AG04449 (cell line): ENCODE measurements at regions not wholly inside any gene's neighbourhood (a gene's known extent, or its start where the extent isn't known, plus 50 kb on each side); places are given as distances from the start of the nearest gene placed in this dataset.

Experiments
- CTCF ChIA-PET: fragments of 350-600 bp; formaldehyde crosslinking; extraction: SDS; loops from one replicate; lab custom pipeline; 2021; ENCODE audit warnings: antibody characterized with exemption; lab: Yijun Ruan, JAX
- POLR2A ChIA-PET: fragments of 400-600, 350-600 bp; formaldehyde crosslinking; extraction: SDS; loops from one replicate; lab custom pipeline; 2020; ENCODE audit warnings: antibody characterized with exemption, inconsistent platforms; lab: Yijun Ruan, JAX
- DNase-seq: peaks from one replicate; pipeline ENCODE4 v3.0.0-alpha.2; 2010; ENCODE audit warnings: low read depth, low spot score
- H3K4me3 ChIP-seq: 2 replicates; pipeline ENCODE4 v1.5.1; 2011; ENCODE audit warnings: low read depth, mild to moderate bottlenecking, control low read depth, low read length
- TF ChIP-seq, protein P1 (sequence below): IDR thresholded peaks from one replicate; pipeline ENCODE4 v1.5.1; 2011; ENCODE audit warnings: mild to moderate bottlenecking, moderate library complexity, low read length, control low read depth, inconsistent platforms; ENCODE audit not compliant: insufficient read depth; ENCODE audit errors: missing control alignments

DNA sequence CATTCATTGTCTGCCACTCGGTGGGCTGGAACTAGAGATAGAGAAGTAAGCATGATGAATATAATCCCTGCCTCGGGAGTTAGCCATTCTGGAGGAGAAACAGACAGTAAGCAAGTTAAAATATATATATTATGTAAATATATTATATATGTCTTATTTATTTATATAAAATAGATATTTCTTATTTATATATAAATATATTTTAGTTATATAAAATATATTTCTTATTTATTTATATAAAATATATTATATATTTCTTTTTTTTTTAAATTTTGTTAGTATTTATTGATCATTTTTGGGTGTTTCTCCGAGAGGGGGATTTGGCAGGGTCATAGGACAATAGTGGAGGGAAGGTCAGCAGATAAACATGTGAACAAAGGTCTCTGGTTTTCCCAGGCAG, 78.1 kb upstream of the TBX5 start:
- no peak overlapping the region for H3K4me3 ChIP-seq
- ChIA-PET POLR2A (no interaction called here), CTCF (interaction anchor here (1.0 to 1.4 kb wide), 2 partner anchors 25 to 319 kb away, joined by 3 read pairs; no protein-coding TSS in a partner anchor)
- DNase-seq = no peak
- TF ChIP-seq, protein P1, sequence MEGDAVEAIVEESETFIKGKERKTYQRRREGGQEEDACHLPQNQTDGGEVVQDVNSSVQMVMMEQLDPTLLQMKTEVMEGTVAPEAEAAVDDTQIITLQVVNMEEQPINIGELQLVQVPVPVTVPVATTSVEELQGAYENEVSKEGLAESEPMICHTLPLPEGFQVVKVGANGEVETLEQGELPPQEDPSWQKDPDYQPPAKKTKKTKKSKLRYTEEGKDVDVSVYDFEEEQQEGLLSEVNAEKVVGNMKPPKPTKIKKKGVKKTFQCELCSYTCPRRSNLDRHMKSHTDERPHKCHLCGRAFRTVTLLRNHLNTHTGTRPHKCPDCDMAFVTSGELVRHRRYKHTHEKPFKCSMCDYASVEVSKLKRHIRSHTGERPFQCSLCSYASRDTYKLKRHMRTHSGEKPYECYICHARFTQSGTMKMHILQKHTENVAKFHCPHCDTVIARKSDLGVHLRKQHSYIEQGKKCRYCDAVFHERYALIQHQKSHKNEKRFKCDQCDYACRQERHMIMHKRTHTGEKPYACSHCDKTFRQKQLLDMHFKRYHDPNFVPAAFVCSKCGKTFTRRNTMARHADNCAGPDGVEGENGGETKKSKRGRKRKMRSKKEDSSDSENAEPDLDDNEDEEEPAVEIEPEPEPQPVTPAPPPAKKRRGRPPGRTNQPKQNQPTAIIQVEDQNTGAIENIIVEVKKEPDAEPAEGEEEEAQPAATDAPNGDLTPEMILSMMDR = no peak

- no peak for DNase-seq
- POLR2A ChIA-PET = no interaction called here
- TF ChIP-seq, protein P1 = no peak
- H3K4me3 ChIP-seq = no peak overlapping the region
- CTCF ChIA-PET = interaction anchor here (1.5 to 2.6 kb wide), 3 partner anchors 27 to 501 kb away, joined by 8 to 10 read pairs (median 8); no protein-coding TSS in a partner anchor
Measured at GRCh38 chr12:114481200-114481535, 75.2 kb upstream of the TBX5 start.

DNA sequence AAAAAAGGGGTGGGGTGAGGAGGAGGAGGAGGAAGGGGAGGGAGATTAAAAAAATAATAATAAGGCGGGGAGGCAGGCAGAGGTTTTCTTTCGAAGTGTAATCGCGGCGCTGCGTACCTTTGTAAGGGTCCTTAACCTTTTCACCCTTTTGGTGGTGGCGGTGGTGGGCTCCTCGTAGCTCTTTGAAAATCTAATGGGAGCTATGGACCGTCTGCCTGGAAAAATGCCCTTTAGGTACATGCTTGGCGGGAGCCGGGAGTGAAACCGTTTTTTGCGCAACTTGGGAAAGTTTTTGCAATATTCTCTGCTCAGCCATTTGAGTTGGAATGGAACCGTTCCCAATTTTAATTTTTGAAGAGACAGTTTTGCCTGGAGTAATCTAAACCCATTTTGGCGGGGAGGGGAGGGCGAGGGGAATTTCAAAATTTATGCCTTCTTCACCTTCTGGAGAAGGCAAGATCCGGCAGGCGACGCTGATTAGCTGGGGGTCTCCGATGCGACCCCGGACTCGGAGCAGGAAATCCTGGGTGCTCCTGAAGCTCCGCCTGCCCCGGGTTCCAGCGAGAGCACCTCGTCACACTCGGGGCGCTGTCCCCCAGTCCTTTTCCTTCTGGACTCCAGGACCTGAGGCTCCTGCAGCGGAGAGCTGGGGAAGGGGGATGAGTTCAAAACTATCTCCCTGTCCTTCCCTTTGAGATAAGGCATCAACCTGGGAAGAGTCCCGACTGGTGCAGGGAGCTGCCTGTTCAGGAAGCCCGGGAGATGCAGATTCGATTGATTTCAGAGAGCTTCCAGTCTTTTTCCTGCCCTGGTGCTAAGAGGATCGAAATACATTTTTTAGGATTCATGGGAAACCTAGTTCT, 74.6 kb upstream of the TBX5 start:
- TF ChIP-seq, protein P1 = no peak
- no peak for DNase-seq
- CTCF ChIA-PET = interaction anchor here (1.5 to 2.6 kb wide), 3 partner anchors 28 to 500 kb away, joined by 8 to 10 read pairs (median 8); no protein-coding TSS in a partner anchor
- POLR2A ChIA-PET = no interaction called here
- H3K4me3 ChIP-seq = peak overlapping the region; percentile 33

GRCh38 chr12:114479831-114480230, 73.9 kb upstream of the TBX5 start:
- ChIA-PET POLR2A (no interaction called here), CTCF (interaction anchor here (1.5 to 2.6 kb wide), 3 partner anchors 29 to 499 kb away, joined by 8 to 10 read pairs (median 8); no protein-coding TSS in a partner anchor)
- peak overlapping the region; percentile 33 for H3K4me3 ChIP-seq
- DNase-seq = no peak
- TF ChIP-seq, protein P1 = no peak

DNA sequence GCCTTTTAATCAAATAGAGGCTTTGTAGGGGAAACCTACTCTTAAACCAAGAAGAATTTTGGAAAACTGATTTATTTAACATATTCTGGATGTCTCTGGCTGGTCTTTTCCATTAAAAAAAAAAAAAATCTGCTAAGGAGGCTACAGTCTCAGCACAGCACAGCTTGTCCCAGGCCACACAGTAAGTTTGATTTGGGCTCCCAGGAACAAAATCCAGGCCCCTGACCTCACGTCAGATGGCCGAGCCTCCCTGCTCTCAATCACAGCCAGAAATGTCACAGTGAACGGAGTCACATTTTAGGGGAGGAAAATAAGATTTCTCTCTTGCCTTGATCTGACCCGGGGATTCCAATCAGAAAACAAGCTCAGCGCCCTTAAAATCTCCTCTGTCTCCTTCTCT, 72.9 kb upstream of the TBX5 start:
- TF ChIP-seq, protein P1 = no peak
- POLR2A ChIA-PET = interaction anchor here (0.5 kb wide), 1 partner anchor 482 kb away, joined by 4 read pairs; no protein-coding TSS in a partner anchor
- no peak for DNase-seq
- CTCF ChIA-PET = interaction anchor here (1.0 kb wide), 1 partner anchor 498 kb away, joined by 4 read pairs; no protein-coding TSS in a partner anchor
- H3K4me3 ChIP-seq = no peak overlapping the region

GRCh38 chr12:114477989-114478395, 72.0 kb upstream of the TBX5 start:
- TF ChIP-seq, protein P1 = no peak
- POLR2A ChIA-PET = interaction anchor here (0.5 kb wide), 1 partner anchor 481 kb away, joined by 4 read pairs; no protein-coding TSS in a partner anchor
- DNase-seq = no peak
- H3K4me3 ChIP-seq = no peak overlapping the region
- CTCF ChIA-PET = interaction anchor here (1.0 to 1.1 kb wide), 2 partner anchors 31 to 497 kb away, joined by 3 to 4 read pairs; no protein-coding TSS in a partner anchor
